GM12878 (cell line): ENCODE measurements at regions not wholly inside any gene's neighbourhood (a gene's known extent, or its start where the extent isn't known, plus 50 kb on each side); places are given as distances from the start of the nearest gene placed in this dataset.

Experiments used
- ATAC-seq: fragments of 200-7000 bp; cut with Tn5 transposase; 3 replicates; pipeline ENCODE4 v1.9.1; 2020; ENCODE audit warnings: mild to moderate bottlenecking, moderate library complexity
- BruUV-seq: library from RNA; stranded (reverse); fragments of 400-500 nt; replicated peaks from 2 replicates; lab custom pipeline; 2021; lab: Mats Ljungman, UMichigan
- CTCF ChIA-PET: fragments of 300-600 bp; sonication (Branson Sonifier 250); formaldehyde crosslinking; extraction: SDS; loops from one replicate; lab custom pipeline; 2021; ENCODE audit warnings: inconsistent platforms; lab: Yijun Ruan, JAX
- POLR2A ChIA-PET: fragments of 350-600 bp; formaldehyde crosslinking; extraction: SDS; loops from one replicate; lab custom pipeline; 2021; ENCODE audit warnings: inconsistent platforms; lab: Charles Lee
- RAD21 ChIA-PET: fragments of 300-600 bp; sonication (Branson Sonifier 250); formaldehyde crosslinking; loops from one replicate; lab custom pipeline; 2023; ENCODE audit warnings: antibody characterized with exemption; ENCODE audit not compliant: unreplicated experiment; lab: Charles Lee
- SMC1A ChIA-PET: fragments of 300-600 bp; sonication (Branson Sonifier 250); formaldehyde crosslinking; loops from one replicate; lab custom pipeline; 2023; ENCODE audit not compliant: unreplicated experiment, uncharacterized antibody; lab: Charles Lee
- DNase-seq: peaks from one replicate; pipeline ENCODE4 v3.0.0-alpha.2; 2011; ENCODE audit warnings: low read depth, low spot score
- FAIRE-seq: peaks from 3 replicates; lab custom pipeline; 2011; peaks lifted over from hg19 to GRCh38; lab: Jason Lieb, UNC
- H2AFZ ChIP-seq: 2 replicates; pipeline ENCODE4 v1.6.0; 2011; ENCODE audit warnings: low read depth, low read length, control low read depth; ENCODE audit not compliant: control insufficient read depth
- H3K27ac ChIP-seq: 2 replicates; pipeline ENCODE4 v1.5.1; 2011; ENCODE audit warnings: control low read depth; ENCODE audit not compliant: control insufficient read depth, insufficient read depth
- H3K27me3 ChIP-seq, 2 experiments: replicated peaks in 1 of 2; 2 replicates each; pipeline versions ENCODE4 v1.6.0 to v1.6.1; 2011; ENCODE audit warnings: low read length in 1 of 2; ENCODE audit not compliant: control insufficient read depth in 2 of 2, insufficient read depth in 2 of 2
- H3K36me3 ChIP-seq, 2 experiments: 2 replicates each; pipeline ENCODE4 v1.5.1; 2011; ENCODE audit warnings: low read length in 1 of 2; ENCODE audit not compliant: control insufficient read depth in 2 of 2, insufficient read depth in 2 of 2
- H3K4me1 ChIP-seq: 2 replicates; pipeline ENCODE4 v1.6.1; 2011; ENCODE audit warnings: mild to moderate bottlenecking, low read length, moderate library complexity, mixed read lengths; ENCODE audit not compliant: control insufficient read depth, insufficient read depth
- H3K4me2 ChIP-seq: 2 replicates; pipeline ENCODE4 v1.6.0; 2011; ENCODE audit warnings: control low read depth; ENCODE audit not compliant: control insufficient read depth, insufficient read depth
- H3K4me3 ChIP-seq: fragments of 200-600 bp; sonication (generic); 2 replicates; pipeline ENCODE4 v1.5.1; 2016
- H3K79me2 ChIP-seq: 2 replicates; pipeline ENCODE4 v1.6.0; 2011; ENCODE audit warnings: low read length; ENCODE audit not compliant: control insufficient read depth, insufficient read depth
- H3K9ac ChIP-seq: 2 replicates; pipeline ENCODE4 v1.8.0; 2011; ENCODE audit warnings: low read length, control low read depth, mixed read lengths; ENCODE audit not compliant: control insufficient read depth, insufficient read depth
- H3K9me3 ChIP-seq: replicated peaks from 3 replicates; pipeline ENCODE4 v1.5.1; 2011; ENCODE audit warnings: mild to moderate bottlenecking, low read length; ENCODE audit not compliant: control insufficient read depth, insufficient read depth
- H4K20me1 ChIP-seq: 2 replicates; pipeline ENCODE4 v1.6.0; 2011; ENCODE audit not compliant: control insufficient read depth, insufficient read depth
- CREB1 ChIP-seq: IDR thresholded peaks from 2 replicates; pipeline ENCODE4 v1.6.1; 2012; ENCODE audit warnings: low read depth, mild to moderate bottlenecking, inconsistent platforms
- GABPA ChIP-seq: IDR thresholded peaks from 2 replicates; pipeline ENCODE4 v1.6.1; 2014; ENCODE audit warnings: antibody characterized with exemption, low read depth, mild to moderate bottlenecking, inconsistent platforms
- RELA ChIP-seq: fragments of 450-650 bp; IDR thresholded peaks from 2 replicates; pipeline ENCODE4 v1.8.0; 2014; ENCODE audit warnings: borderline replicate concordance; ENCODE audit not compliant: partially characterized antibody
- ZNF24 ChIP-seq: fragments of 450-650 bp; IDR thresholded peaks from 2 replicates; pipeline ENCODE4 v1.6.1; 2017; ENCODE audit warnings: antibody characterized with exemption, mild to moderate bottlenecking
- WGBS: methylation state at CpG from one replicate; pipeline ENCODE4 v1.1.6; 2016; ENCODE audit warnings: low lambda C conversion rate; ENCODE audit not compliant: insufficient replicate concordance, insufficient coverage; ENCODE audit errors: missing lambda C conversion rate; 5-methylcytosine and 5-hydroxymethylcytosine counted together
- in situ Hi-C: fragments of 300-500 bp; cut with MboI; formaldehyde crosslinking; loops from 9 replicates; pipeline ENCODE4 v1.14.3; 2018; ENCODE audit warnings: mixed read lengths
- intact Hi-C: fragments of 100-400 bp; cut with micrococcal nuclease; formaldehyde crosslinking; loops from one replicate; pipeline ENCODE4 v1.14.2; 2022; ENCODE audit not compliant: unreplicated experiment
- TF ChIP-seq, protein P1 (sequence below): fragments of 450-650 bp; IDR thresholded peaks from 2 replicates; pipeline ENCODE4 v1.6.1; 2017; ENCODE audit warnings: low read depth, mild to moderate bottlenecking, moderate library complexity
- TF ChIP-seq, protein P2 (sequence below): IDR thresholded peaks from 2 replicates; pipeline ENCODE4 v1.6.1; 2011; ENCODE audit warnings: mild to moderate bottlenecking, low read depth, low read length, moderate library complexity; ENCODE audit not compliant: insufficient replicate concordance

DNA sequence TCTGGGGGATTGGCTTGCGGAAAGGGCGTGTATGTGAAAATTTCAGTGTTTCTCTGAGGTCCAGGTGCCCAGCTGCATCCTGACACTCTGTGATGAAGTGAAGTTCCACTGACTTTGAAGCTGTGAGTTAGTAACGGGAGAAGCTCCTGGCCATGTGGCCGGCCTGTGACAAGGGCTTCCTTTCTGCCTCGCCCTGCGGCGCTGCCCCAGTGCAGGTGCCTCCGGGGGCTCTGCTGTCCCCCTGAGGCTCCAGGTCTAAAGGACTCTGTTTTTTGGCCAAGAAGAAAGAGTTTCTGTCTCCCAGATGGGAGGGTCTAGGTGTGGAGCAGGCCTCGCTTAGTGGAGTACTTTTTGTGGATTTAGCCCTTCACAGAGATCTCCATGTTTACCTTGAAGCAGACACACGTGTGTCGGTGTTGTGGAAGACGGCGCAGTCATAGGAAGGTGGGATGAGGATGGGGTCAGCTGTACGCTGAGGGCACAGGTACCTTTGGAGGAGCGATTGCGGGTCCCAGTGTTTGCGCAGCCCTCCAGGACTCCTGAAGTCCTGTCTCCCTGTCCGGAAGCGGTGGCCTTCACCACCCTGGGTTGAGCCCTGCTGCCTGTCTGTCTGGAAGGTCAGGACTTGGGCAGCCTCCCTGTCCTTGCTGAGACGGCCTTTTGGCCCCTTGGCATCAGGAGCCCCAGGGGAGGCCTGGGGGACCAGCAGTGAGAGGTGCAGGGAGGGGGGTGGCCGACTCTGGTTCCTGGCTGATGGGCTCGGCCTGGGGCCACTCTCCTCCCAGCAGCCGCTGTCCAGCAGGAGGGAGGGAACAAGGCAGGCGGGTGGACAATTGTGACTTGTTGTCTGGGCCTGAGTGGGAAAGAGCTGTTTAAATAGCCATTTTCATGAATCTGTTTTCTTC is 1249.3 kb downstream of the BRD1 start (continued):
- TF ChIP-seq CREB1 = no peak

DNA sequence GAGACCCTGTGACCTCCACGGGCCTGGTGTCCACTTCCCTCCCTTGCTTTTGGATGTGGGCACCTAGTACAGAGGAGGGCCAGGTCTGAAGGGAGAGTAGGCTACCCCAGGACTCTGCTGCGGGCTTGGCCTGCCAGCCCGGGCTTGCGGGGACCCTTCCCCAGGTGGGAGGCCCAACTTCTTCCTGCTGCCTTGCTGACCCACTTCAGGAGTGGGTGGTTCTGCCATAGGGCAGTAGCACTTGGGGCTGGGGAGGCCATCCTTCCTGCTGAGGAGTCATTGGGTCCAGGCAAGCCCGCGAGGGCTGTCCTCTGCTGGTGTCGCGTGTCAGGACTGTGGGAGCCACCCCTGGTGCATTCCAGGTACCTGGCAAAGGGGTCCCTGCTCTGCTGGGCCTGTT is 1250.0 kb downstream of the BRD1 start:
- SMC1A ChIA-PET = no interaction called here
- H3K79me2 ChIP-seq = no peaks in the 10 kb centered on the region
- no peaks in the 10 kb centered on the region for H3K4me1 ChIP-seq
- no TSS peak for BruUV-seq
- RAD21 ChIA-PET = no interaction called here
- CTCF ChIA-PET = no interaction called here
- H2AFZ ChIP-seq = no peak overlapping the region
- DNase-seq (no peak), FAIRE-seq (no peak), ATAC-seq (no peak)
- in situ Hi-C loops = loop anchor here (5.0 kb wide), 1 partner anchor 50 kb away; no protein-coding TSS in a partner anchor
- no peaks in the 10 kb centered on the region for H3K27me3 ChIP-seq
- H3K4me3 ChIP-seq = no peak overlapping the region
- POLR2A ChIA-PET = no interaction called here
- H3K4me2 ChIP-seq = no peak overlapping the region
- H3K9ac ChIP-seq = no peak overlapping the region
- intact Hi-C loops = no loop called here
- no peaks in the 10 kb centered on the region; the same call in 2 of the 3 replicates for H3K9me3 ChIP-seq
- H4K20me1 ChIP-seq = no peaks in the 10 kb centered on the region
- no peak for TF ChIP-seq RELA
- 73% methylated on average over 8 of the region's 8 CpGs for WGBS
- no peaks in the 10 kb centered on the region for H3K36me3 ChIP-seq
- no peak overlapping the region for H3K27ac ChIP-seq

GRCh38 chr22:48577014-48577690 is 1250.5 kb downstream of the BRD1 start:
- BruUV-seq = no TSS peak
- ChIA-PET POLR2A (no interaction called here), CTCF (no interaction called here), SMC1A (no interaction called here), RAD21 (no interaction called here)
- ATAC-seq (no peak), DNase-seq (no peak), FAIRE-seq (no peak)
- Histone ChIP-seq H3K9ac (no peak overlapping the region), H3K4me2 (no peak overlapping the region), H2AFZ (no peak overlapping the region), H3K27ac (no peak overlapping the region), H3K4me3 (no peak overlapping the region), H3K4me1 (no peaks in the 10 kb centered on the region), H3K36me3 (no peaks in the 10 kb centered on the region), H4K20me1 (no peaks in the 10 kb centered on the region), H3K9me3 (no peaks in the 10 kb centered on the region; the same call in 2 of the 3 replicates), H3K27me3 (no peaks in the 10 kb centered on the region), H3K79me2 (no peaks in the 10 kb centered on the region)
- in situ Hi-C loops = loop anchor here (5.0 kb wide), 1 partner anchor 50 kb away; no protein-coding TSS in a partner anchor
- WGBS = 56% methylated on average over 22 of the region's 29 CpGs
- intact Hi-C loops = no loop called here
- no peak for TF ChIP-seq GABPA
- TF ChIP-seq ZNF24 = no peak
- TF ChIP-seq, protein P1, sequence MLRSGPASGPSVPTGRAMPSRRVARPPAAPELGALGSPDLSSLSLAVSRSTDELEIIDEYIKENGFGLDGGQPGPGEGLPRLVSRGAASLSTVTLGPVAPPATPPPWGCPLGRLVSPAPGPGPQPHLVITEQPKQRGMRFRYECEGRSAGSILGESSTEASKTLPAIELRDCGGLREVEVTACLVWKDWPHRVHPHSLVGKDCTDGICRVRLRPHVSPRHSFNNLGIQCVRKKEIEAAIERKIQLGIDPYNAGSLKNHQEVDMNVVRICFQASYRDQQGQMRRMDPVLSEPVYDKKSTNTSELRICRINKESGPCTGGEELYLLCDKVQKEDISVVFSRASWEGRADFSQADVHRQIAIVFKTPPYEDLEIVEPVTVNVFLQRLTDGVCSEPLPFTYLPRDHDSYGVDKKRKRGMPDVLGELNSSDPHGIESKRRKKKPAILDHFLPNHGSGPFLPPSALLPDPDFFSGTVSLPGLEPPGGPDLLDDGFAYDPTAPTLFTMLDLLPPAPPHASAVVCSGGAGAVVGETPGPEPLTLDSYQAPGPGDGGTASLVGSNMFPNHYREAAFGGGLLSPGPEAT = no peak
- TF ChIP-seq, protein P2, sequence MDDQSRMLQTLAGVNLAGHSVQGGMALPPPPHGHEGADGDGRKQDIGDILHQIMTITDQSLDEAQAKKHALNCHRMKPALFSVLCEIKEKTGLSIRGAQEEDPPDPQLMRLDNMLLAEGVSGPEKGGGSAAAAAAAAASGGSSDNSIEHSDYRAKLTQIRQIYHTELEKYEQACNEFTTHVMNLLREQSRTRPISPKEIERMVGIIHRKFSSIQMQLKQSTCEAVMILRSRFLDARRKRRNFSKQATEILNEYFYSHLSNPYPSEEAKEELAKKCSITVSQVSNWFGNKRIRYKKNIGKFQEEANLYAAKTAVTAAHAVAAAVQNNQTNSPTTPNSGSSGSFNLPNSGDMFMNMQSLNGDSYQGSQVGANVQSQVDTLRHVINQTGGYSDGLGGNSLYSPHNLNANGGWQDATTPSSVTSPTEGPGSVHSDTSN = no peak
